ENCODE measurements at regions not wholly inside any gene's neighbourhood (a gene's known extent, or its start where the extent isn't known, plus 50 kb on each side); places are given as distances from the start of the nearest gene placed in this dataset.

- no peak for DNase-seq (ENCODE audit: low read depth)
- in situ Hi-C loops (cut with HindIII; ENCODE audit: low pct_unique_long_range_greater_than_20kb, low sequenced_read_pairs) = no loop called here
Observed at GRCh38 chr4:16386711-16387320, 160.5 kb upstream of the TAPT1 start.

GRCh38 chr4:16384576-16384975 lies 158.3 kb upstream of the TAPT1 start:
- in situ Hi-C loops (cut with HindIII; ENCODE audit: low pct_unique_long_range_greater_than_20kb, low sequenced_read_pairs) = no loop called here
- DNase-seq (ENCODE audit: low read depth) = no peak

DNA sequence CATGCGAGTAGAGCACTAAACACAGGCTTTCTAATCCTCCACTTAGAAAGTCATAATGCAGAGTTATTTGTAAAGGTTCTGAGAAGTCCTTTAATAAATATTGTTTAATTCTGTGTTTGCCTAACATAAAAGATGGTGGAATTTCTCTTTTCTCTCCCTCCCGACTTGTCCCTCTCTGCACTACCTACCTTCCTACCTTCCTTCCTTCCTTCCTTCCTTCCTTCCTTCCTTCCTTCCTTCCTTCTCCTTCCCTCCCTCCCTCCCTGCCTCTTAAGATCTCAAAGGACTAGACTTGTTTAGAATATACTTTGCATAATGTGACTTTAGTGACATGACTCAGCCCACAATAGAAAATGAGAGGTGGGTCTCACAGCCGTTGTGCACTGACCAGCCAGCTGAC lies 156.3 kb upstream of the TAPT1 start:
- no peak for DNase-seq (ENCODE audit: low read depth)
- in situ Hi-C loops (cut with HindIII; ENCODE audit: low pct_unique_long_range_greater_than_20kb, low sequenced_read_pairs) = no loop called here

DNA sequence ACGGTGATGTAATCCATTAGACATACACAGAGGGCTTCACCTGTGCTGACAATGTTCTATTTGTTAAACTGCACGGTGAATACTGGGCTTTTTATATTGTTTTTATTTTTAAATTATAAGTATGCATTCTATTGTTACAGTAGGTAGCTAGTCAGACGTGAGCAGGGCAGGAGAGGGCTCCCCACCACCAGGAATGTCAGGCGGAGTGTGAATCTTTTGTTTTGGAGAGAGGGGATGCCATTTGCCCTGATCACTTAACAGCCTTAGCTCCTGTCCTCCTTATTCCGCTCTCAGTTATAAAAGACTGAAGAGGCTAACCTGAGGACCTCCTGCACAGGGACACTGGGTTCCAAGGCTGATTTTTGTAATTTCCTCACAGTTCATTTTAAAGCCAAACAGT lies 151.6 kb upstream of the TAPT1 start:
- in situ Hi-C loops (cut with HindIII; ENCODE audit: low pct_unique_long_range_greater_than_20kb, low sequenced_read_pairs) = no loop called here
- DNase-seq (ENCODE audit: low read depth) = no peak

- DNase-seq (ENCODE audit: low read depth) = no peak
- in situ Hi-C loops (cut with HindIII; ENCODE audit: low pct_unique_long_range_greater_than_20kb, low sequenced_read_pairs) = no loop called here
Observed at GRCh38 chr4:16365036-16365569, 138.8 kb upstream of the TAPT1 start.

DNA sequence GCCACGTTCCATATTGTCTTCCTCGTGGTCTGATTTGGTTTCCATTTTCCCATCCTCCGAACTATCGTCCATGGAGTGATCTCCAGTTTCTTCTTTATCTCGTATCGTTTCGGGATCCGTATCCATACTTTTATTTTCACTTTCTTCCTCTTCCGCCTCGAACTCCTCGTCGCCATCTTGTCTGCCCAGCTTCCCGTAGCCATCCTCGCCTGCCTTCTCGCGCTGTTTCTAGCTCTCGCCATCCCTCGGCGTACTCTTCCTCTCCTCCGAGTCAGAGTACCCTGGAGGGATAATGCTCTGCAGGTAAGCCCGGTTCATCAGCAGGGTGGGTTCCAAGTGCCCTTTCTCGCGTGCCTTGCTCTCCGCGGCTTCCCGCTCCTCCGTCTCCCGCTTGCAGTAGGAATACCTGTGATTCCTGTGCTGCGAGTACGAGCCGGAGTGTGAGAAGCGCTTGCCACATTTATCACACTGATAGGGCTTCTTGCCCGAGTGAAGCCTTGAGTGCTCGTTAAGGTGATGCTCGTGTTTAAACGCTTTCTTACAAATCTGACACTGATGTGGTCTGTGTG lies 134.5 kb upstream of the TAPT1 start:
- DNase-seq (ENCODE audit: low read depth) = no peak
- in situ Hi-C loops (cut with HindIII; ENCODE audit: low pct_unique_long_range_greater_than_20kb, low sequenced_read_pairs) = no loop called here

GRCh38 chr4:16353165-16353564 lies 126.9 kb upstream of the TAPT1 start:
- in situ Hi-C loops (cut with HindIII; ENCODE audit: low pct_unique_long_range_greater_than_20kb, low sequenced_read_pairs) = no loop called here

GRCh38 chr4:16351161-16351560 lies 124.9 kb upstream of the TAPT1 start:
- DNase-seq (ENCODE audit: low read depth) = no peak
- in situ Hi-C loops (cut with HindIII; ENCODE audit: low pct_unique_long_range_greater_than_20kb, low sequenced_read_pairs) = no loop called here

More at GRCh38 chr4:16353165-16353564, 126.9 kb upstream of the TAPT1 start:
- no peak for DNase-seq (ENCODE audit: low read depth)

GRCh38 chr4:16344853-16345252 lies 118.6 kb upstream of the TAPT1 start:
- in situ Hi-C loops (cut with HindIII; ENCODE audit: low pct_unique_long_range_greater_than_20kb, low sequenced_read_pairs) = no loop called here
- no peak for DNase-seq (ENCODE audit: low read depth)

DNA sequence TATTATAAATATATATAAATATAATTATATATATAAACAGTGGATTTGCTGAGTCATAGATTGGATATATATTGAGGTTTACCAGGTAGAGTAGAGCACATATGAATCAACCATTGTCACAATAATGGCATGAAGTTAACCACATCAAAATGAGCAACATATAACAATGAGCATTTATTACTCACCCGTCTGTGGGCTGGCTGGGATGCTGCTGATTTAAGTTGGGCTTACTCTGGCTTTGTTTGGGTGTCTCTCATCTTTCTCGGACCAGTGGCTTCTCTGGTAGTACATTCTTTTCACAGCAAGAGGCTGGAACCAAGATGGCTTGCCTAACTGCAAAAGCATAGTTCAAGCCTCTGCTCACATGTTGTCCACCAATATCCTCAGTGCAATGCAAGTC lies 111.7 kb upstream of the TAPT1 start:
- in situ Hi-C loops (cut with HindIII; ENCODE audit: low pct_unique_long_range_greater_than_20kb, low sequenced_read_pairs) = no loop called here
- DNase-seq (ENCODE audit: low read depth) = no peak

DNA sequence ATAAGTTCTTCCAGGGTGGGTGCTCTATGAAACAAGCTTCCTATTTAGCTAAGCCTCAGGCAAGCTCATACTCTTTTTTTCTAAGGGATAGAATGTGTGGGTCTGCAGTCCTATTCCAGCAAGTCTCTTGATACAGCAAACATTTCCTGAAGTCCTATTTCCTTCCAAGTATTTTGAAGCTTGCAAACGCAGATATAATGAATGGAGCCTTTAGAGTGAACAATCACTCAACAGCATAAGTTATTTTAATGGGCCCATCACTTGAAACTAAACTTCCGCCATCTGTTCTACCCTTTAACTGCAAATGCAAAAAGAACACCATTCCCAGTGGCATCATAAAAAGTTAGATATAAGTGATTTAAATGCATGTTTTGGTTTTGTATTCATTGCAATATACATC lies 108.3 kb upstream of the TAPT1 start:
- in situ Hi-C loops (cut with HindIII; ENCODE audit: low pct_unique_long_range_greater_than_20kb, low sequenced_read_pairs) = no loop called here
- no peak for DNase-seq (ENCODE audit: low read depth)

GRCh38 chr4:16329797-16330134 lies 103.5 kb upstream of the TAPT1 start:
- in situ Hi-C loops (cut with HindIII; ENCODE audit: low pct_unique_long_range_greater_than_20kb, low sequenced_read_pairs) = no loop called here
- no peak for DNase-seq (ENCODE audit: low read depth)

DNA sequence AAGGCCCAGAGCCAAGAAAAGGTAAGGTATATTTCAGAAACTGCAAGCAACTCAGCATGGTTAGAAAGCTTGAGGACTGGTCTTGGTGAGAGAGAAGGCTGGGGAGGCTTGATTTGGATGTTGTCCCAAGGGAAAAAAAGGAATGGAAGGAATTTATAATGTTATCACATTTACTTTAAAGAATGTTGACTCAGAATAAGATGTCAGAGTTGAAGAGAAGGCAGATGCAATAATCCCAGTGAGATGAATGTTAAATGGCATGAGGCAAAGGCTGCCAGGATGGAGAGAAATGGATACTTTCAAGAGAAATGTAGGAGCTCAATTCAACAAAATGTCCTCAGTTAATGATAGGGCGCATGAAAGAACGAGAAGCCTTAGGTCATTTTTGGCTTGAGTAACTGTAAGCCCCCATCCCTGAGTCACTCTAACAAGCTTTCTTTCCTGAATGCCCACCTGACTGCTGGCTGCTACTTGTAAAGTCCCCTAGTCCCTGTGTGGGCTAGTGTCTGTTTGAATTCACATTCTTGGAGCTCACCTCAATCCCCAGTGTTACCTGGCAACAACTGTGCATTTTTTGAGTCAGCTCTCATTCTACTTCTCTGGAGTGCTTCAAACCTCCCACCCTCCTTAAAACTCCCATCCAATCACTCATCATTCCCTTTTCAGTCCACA lies 103.0 kb upstream of the TAPT1 start:
- DNase-seq (ENCODE audit: low read depth) = no peak

DNA sequence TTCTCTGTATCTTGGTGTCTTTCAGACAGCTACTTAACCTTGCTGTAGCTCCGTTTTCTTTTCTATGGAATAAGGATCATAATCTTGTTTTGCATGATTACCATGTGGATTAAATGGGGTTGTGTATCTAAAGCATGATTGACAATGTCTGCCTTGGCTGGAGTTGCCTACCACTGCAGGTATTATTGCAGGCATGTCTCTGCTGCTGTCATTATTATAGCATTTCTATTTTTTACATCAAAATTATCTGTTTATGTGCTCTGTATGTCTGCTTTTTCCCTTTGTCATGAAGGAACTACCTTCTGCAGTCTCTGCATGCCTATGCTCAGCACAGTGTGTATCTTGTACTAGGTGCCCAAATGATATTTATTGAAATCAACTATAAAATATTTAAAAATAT lies 95.9 kb upstream of the TAPT1 start:
- in situ Hi-C loops (cut with HindIII; ENCODE audit: low pct_unique_long_range_greater_than_20kb, low sequenced_read_pairs) = no loop called here
- no peak for DNase-seq (ENCODE audit: low read depth)

More for the DNA sequence above, 103.0 kb upstream of the TAPT1 start:
- in situ Hi-C loops (cut with HindIII; ENCODE audit: low pct_unique_long_range_greater_than_20kb, low sequenced_read_pairs) = no loop called here

- in situ Hi-C loops (cut with HindIII; ENCODE audit: low pct_unique_long_range_greater_than_20kb, low sequenced_read_pairs) = no loop called here
- DNase-seq (ENCODE audit: low read depth) = no peak
Observed at GRCh38 chr4:16315456-16315855, 89.2 kb upstream of the TAPT1 start.

- in situ Hi-C loops (cut with HindIII; ENCODE audit: low pct_unique_long_range_greater_than_20kb, low sequenced_read_pairs) = no loop called here
- no peak for DNase-seq (ENCODE audit: low read depth)
Observed at GRCh38 chr4:16310606-16311005, 84.3 kb upstream of the TAPT1 start.

GRCh38 chr4:16302648-16303047 lies 76.4 kb upstream of the TAPT1 start:
- in situ Hi-C loops (cut with HindIII; ENCODE audit: low pct_unique_long_range_greater_than_20kb, low sequenced_read_pairs) = no loop called here

DNA sequence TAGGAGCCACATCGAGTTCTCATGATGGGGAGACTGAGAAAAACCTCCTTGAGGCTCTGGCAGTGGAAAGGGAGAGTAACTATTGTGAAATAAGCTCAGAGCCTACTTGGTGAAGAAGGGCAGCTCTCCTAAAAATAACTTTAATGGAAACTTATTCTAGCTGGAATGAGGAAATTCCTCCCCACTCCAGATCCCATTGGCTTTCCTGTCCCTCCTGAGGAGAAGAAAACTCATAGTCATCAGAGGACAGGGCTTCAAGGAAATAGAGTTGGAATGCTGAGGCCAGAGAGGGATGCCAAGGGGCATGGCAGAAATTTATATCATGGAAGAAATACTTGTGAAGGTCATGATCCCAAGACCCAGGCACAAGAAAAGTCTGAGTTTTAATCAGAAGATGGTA lies 70.7 kb upstream of the TAPT1 start:
- in situ Hi-C loops (cut with HindIII; ENCODE audit: low pct_unique_long_range_greater_than_20kb, low sequenced_read_pairs) = no loop called here
- no peak for DNase-seq (ENCODE audit: low read depth)

More at GRCh38 chr4:16302648-16303047, 76.4 kb upstream of the TAPT1 start:
- DNase-seq (ENCODE audit: low read depth) = no peak

DNA sequence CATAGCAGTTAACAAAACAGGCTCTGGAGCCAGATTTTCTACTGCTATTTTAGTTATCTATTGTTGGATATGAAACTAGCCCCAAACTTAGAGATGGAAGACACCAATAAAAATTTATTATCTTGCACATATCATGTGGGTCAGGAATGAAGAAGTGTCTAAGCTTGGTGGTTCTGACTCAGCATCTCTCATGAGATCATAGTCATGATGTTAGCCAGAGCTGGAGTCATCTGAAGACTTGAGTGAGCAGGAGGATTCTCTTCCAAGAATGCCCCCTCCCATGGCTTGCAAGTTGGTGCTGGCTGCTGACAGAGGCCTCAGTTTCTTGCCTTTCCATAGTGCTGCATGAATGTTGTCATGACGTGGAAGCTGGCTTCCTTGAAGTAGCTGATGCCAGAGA lies 68.2 kb upstream of the TAPT1 start:
- in situ Hi-C loops (cut with HindIII; ENCODE audit: low pct_unique_long_range_greater_than_20kb, low sequenced_read_pairs) = no loop called here
- DNase-seq (ENCODE audit: low read depth) = no peak

All from Caki2 (cell line).